SJSA1 (cell line): ENCODE measurements at regions not wholly inside any gene's neighbourhood (a gene's known extent, or its start where the extent isn't known, plus 50 kb on each side); places are given as distances from the start of the nearest gene placed in this dataset.

Experiments
- DNase-seq, 2 experiments: peaks; one replicate each; pipeline ENCODE4 v3.0.0-alpha.2; 2015 to 2020; ENCODE audit warnings: low spot score in 2 of 2, low read depth in 1 of 2
- H3K27ac ChIP-seq: fragments of 250-450 bp; sonication (Bioruptor Pico); 2 replicates; pipeline ENCODE4 v1.5.1; 2020; ENCODE audit warnings: mild to moderate bottlenecking, moderate library complexity
- H3K27me3 ChIP-seq: fragments of 250-450 bp; sonication (Bioruptor Pico); replicated peaks from 2 replicates; pipeline ENCODE4 v1.5.1; 2020; ENCODE audit warnings: mild to moderate bottlenecking, moderate library complexity
- H3K36me3 ChIP-seq: fragments of 250-450 bp; sonication (Bioruptor Pico); 2 replicates; pipeline ENCODE4 v1.5.1; 2020; ENCODE audit warnings: mild to moderate bottlenecking
- H3K4me1 ChIP-seq: fragments of 250-450 bp; sonication (Bioruptor Pico); replicated peaks from 2 replicates; pipeline ENCODE4 v1.6.1; 2021; ENCODE audit warnings: mild to moderate bottlenecking
- H3K4me3 ChIP-seq: fragments of 250-450 bp; sonication (Bioruptor Pico); 2 replicates; pipeline ENCODE4 v1.5.1; 2020; ENCODE audit warnings: mild to moderate bottlenecking
- H3K9me3 ChIP-seq: fragments of 250-450 bp; sonication (Bioruptor Pico); replicated peaks from 2 replicates; pipeline ENCODE4 v1.5.1; 2020; ENCODE audit warnings: mild to moderate bottlenecking

DNA sequence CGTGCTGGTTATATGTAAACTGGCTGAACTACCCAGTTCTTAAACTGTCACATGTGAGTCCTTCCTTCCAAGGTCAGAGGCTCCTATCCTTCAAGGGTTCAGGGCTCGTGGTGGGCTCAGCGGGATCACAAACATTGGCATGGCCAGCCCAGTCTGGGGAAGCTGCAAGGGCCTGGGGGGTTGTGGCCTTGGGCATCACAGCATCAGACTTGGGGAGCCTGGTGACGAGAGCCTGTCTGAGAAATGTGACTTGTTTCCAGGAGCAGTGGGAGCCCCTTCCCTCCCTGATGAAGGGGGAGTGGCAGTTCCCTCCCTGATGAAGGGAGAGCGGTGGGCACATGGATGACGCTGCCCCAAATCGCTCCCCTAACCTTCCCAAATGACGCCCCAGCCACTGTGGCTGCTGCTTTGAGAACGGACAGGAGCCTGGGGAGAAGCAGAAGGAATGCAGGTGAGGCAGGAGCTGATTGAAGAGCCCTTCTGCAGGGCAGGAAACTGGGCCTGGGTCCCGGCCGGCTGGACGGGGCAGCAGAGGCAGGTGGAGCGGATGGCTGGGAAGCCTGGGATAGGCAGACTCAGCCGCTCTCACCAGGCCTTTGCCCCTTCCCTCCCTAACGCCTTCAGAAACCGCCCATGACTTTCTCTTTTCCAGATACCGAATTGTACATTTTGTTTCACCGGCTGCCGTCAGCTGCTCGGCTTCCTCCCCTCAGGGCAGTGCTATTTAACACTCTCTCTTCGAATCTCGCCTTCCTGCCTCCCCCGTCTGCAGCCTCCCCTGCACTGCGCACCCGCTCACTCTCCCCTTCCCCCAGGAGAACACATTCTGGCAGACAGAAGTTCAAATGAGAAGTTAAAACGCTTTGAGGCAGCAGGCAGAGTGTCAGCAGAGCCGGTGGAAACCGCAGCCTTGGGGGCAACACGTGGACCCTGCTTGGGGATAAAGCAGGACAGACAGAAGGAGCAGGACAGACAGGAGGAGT, 1486.7 kb downstream of the BRD1 start:
- no peak for DNase-seq

GRCh38 chr22:48340191-48340590, 1487.5 kb downstream of the BRD1 start:
- Histone ChIP-seq H3K27ac (no peak overlapping the region), H3K27me3 (no peaks in the 10 kb centered on the region; the same call in 1 of the 2 replicates), H3K4me3 (no peak overlapping the region), H3K9me3 (no peaks in the 10 kb centered on the region), H3K36me3 (no peaks in the 10 kb centered on the region), H3K4me1 (peaks cover 6% of the 10 kb centered on the region; the same call in 1 of the 2 replicates)
- DNase-seq: no peak

More for the DNA sequence above, 1486.7 kb downstream of the BRD1 start:
- Histone ChIP-seq H3K4me3 (no peak overlapping the region), H3K27ac (no peak overlapping the region), H3K27me3 (no peaks in the 10 kb centered on the region; the same call in 1 of the 2 replicates), H3K9me3 (no peaks in the 10 kb centered on the region), H3K36me3 (no peaks in the 10 kb centered on the region), H3K4me1 (no peaks in the 10 kb centered on the region)

DNA sequence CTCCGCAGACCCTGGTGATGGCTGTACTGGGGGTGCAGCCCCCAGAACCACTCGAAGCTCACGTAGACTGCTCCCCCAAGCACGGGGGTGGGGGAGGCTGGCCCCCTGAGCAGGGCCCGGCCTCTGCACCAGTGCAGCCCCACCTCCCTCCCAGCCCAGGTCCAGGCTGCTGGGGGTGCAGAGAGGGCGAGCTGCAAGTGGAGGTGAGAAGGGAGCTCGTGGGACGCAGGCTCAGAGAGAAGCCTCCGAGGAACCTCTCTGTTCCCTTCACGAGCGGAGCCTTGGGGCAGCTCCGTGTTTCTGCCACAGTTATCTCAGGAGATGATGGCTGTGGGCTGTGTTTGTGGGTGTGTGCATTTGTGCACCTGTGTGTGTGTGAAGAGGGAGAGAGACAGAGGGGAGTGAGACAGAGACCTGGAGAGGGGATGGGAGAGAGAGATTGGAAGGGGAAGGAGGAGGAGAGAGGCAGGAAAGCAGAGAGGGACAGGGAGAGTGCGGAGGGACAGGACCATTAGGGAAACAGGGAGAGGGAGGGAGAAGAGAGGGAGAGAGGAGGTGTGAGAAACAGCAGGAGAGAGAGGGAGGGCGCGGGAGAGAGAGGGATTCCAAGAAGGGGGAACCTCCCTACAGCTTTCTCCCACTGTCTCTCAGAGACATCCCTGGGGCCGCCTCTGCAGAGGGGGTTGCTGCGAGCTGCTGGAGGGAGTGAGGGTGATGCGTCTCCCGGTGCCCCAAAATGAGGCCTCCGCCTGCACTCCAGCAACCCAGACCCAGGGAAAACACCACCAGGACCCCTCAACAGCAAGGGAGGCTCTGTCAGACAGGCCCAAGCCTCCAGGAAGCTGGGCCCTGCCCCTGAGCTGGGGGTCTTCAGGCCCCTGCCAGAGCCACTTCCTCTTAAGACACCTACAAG, 1488.6 kb downstream of the BRD1 start:
- DNase-seq: no peak
- no peak overlapping the region for H3K27ac ChIP-seq
- no peaks in the 10 kb centered on the region; the same call in 1 of the 2 replicates for H3K27me3 ChIP-seq
- peaks cover 6% of the 10 kb centered on the region; the same call in 1 of the 2 replicates for H3K4me1 ChIP-seq
- H3K4me3 ChIP-seq: no peak overlapping the region
- H3K36me3 ChIP-seq: no peaks in the 10 kb centered on the region
- no peaks in the 10 kb centered on the region for H3K9me3 ChIP-seq

GRCh38 chr22:48337957-48338792, 1489.5 kb downstream of the BRD1 start:
- peaks cover 6% of the 10 kb centered on the region; the same call in 1 of the 2 replicates for H3K4me1 ChIP-seq
- no peak overlapping the region for H3K4me3 ChIP-seq
- no peaks in the 10 kb centered on the region; the same call in 1 of the 2 replicates for H3K27me3 ChIP-seq
- H3K36me3 ChIP-seq: no peaks in the 10 kb centered on the region
- DNase-seq: no peak
- no peaks in the 10 kb centered on the region for H3K9me3 ChIP-seq
- H3K27ac ChIP-seq: no peak overlapping the region

- H3K4me1 ChIP-seq: peaks cover 6% of the 10 kb centered on the region; the same call in 1 of the 2 replicates
- no peak overlapping the region for H3K27ac ChIP-seq
- DNase-seq: no peak
- no peaks in the 10 kb centered on the region for H3K36me3 ChIP-seq
- H3K4me3 ChIP-seq: no peak overlapping the region
- H3K9me3 ChIP-seq: no peaks in the 10 kb centered on the region
- no peaks in the 10 kb centered on the region; the same call in 1 of the 2 replicates for H3K27me3 ChIP-seq
These were observed 1491.2 kb downstream of the BRD1 start for GRCh38 chr22:48336339-48337060.

- Histone ChIP-seq H3K27me3 (no peaks in the 10 kb centered on the region), H3K9me3 (no peaks in the 10 kb centered on the region), H3K36me3 (no peaks in the 10 kb centered on the region), H3K4me3 (no peak overlapping the region), H3K27ac (no peak overlapping the region), H3K4me1 (peaks cover 6% of the 10 kb centered on the region; the same call in 1 of the 2 replicates)
- peak in 1 of 2 experiments; percentile 11 for DNase-seq
These were observed 1492.1 kb downstream of the BRD1 start for GRCh38 chr22:48335442-48336139.

DNA sequence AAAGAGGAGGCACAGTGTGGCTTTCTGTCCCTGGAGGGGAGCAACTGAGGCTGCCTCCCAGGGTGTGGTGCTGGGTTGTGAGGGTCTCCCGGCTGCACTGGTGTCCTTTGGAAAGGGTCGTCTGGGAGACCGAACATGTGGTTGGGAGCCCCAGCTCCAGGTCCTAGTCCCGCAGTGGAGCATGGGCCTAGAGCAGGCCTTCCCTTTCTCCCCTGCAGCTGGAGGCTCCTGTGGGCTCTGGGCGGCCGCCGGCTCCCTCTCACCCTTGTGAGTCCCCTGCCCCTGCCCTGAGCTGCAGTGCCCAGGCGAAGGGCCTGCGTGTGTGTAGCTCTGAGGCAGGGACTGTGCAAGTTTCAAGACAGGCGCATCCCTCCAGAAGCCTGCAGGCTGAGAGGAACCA, 1492.7 kb downstream of the BRD1 start:
- Histone ChIP-seq H3K27me3 (no peaks in the 10 kb centered on the region), H3K36me3 (no peaks in the 10 kb centered on the region), H3K4me1 (peaks cover 6% of the 10 kb centered on the region; the same call in 1 of the 2 replicates), H3K27ac (no peak overlapping the region), H3K4me3 (no peak overlapping the region), H3K9me3 (no peaks in the 10 kb centered on the region)
- DNase-seq: no peak

DNA sequence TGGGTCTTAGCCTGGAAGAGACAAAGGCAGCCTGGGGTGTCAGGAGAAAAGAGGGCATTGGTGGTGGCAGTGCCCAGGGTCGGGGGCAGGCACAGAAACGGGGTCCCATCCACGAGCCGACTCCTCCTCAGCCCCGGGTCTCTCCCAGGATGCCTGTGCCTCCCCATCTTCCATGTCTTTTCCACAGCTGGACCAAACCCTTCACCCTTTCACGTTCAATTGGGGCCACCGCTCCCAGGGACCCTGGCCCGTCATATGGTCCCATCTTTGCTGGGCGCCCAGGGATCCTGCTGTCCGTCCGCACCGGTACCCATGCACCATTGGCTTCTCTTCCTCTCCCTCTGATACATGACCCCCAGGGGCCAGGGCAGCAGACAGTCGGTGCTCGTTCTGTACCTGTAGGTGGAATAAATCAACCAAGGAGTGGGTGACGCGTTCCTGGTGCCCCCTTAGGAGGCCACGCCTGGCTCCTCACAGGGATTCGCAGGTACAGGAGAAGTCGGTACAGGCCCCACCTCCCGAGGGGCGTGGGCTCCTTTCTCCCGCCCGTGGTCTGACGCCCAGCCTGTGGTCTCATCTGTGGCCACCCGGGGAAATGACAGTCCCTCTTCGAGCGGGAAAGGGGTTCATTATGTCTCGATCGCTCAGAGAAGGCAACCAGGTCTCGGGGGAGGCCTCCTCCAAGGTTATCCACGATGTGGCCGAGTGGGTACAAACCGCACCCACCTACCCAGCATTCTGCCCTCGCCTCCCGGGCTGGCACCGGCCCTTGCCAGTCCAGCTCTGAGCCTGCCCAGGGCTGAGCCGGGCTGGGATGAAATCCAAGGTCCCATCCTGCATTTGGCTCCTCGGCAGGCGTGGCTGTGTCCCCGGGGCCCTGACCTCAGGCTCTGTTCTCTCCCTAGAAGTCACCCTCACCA, 1493.6 kb downstream of the BRD1 start:
- H3K4me1 ChIP-seq: peaks cover 6% of the 10 kb centered on the region; the same call in 1 of the 2 replicates
- DNase-seq: no peak
- H3K9me3 ChIP-seq: no peaks in the 10 kb centered on the region; the same call in 1 of the 2 replicates
- no peak overlapping the region for H3K4me3 ChIP-seq
- no peaks in the 10 kb centered on the region for H3K27me3 ChIP-seq
- H3K36me3 ChIP-seq: no peaks in the 10 kb centered on the region
- no peak overlapping the region for H3K27ac ChIP-seq

DNA sequence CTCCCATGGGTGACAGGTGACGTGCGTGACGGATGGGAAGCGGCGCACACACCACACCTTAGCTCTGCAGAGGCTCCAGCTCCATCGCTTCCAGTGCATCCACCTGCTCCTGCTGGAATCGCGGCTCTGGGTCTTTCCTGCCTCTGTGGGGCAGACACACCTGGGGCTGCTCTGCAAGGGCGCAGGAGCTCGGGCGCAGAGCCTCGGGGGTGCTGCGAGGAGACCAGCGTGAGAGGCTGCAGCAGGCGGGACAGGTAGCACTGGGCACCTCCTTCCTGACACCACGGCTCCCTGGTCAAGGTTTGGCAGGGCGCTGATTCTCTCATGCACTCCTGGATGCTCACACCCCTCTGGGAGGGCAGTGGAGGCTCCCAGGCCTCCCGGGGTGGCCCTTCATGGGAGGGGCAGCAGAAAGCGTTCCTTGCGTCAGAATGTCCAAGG, 1494.3 kb downstream of the BRD1 start:
- no peak overlapping the region for H3K27ac ChIP-seq
- no peaks in the 10 kb centered on the region for H3K36me3 ChIP-seq
- no peaks in the 10 kb centered on the region for H3K27me3 ChIP-seq
- H3K4me1 ChIP-seq: peaks cover 6% of the 10 kb centered on the region; the same call in 1 of the 2 replicates
- H3K4me3 ChIP-seq: no peak overlapping the region
- H3K9me3 ChIP-seq: no peaks in the 10 kb centered on the region; the same call in 1 of the 2 replicates
- no peak for DNase-seq

DNA sequence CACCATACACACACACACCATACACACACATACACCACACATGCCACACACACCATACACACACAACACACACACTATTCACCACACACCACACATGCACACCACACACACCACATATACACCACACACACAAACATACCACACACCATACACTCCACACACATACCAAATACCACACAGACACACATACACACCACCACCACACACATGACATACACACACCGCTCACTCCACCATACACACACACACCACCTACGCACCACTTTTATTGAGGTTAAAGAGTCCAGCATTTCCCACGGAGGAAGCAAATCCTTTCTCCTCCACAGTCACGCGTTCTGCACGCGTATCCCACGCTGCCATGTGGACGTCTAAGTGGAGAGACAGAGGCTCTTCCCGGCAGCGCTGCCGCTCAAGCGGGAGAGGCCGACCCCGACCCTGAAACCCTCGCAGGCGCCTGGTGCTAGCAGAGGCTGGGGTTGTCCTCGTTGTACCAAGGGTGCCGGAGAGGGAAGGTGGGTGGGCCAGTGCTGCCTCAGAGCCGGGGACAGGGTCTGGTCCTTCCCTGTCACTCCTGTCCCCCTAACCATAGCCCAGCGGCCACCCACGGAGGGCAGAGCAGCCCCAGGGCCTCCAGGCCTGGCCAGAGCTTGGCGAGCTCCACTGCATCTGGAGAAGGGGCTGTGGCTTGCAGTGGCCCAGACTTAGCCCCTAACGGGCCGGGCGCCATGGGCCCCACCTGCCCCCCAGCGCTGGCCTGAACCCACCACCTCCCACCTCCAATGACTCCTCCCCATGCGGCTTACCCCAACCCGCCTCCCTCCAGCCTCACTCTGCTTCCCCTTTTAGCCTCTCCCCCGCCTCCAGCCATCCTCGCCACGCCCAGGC, 1495.0 kb downstream of the BRD1 start:
- no peak overlapping the region for H3K4me3 ChIP-seq
- H3K4me1 ChIP-seq: peaks cover 6% of the 10 kb centered on the region; the same call in 1 of the 2 replicates
- H3K9me3 ChIP-seq: no peaks in the 10 kb centered on the region; the same call in 1 of the 2 replicates
- no peak overlapping the region for H3K27ac ChIP-seq
- DNase-seq: no peak
- H3K27me3 ChIP-seq: no peaks in the 10 kb centered on the region
- H3K36me3 ChIP-seq: no peaks in the 10 kb centered on the region
